Fibroblast of the conjunctiva (primary cell): ENCODE measurements at regions not wholly inside any gene's neighbourhood (a gene's known extent, or its start where the extent isn't known, plus 50 kb on each side); places are given as distances from the start of the nearest gene placed in this dataset.
"Not testable (repeated sequence)": the region's sequence is repeated elsewhere in the genome, so short reads cannot be mapped to it uniquely, and the experiment has no call there.

Source experiments
- DNase-seq: peaks from one replicate; pipeline ENCODE4 v3.0.0-alpha.2; 2010; ENCODE audit warnings: low read depth

- DNase-seq = not testable (repeated sequence)
Observed at GRCh38 chr11:67940440-67940839, 63.5 kb downstream of the UNC93B1 start.

GRCh38 chr11:67938964-67939363 is 64.9 kb downstream of the UNC93B1 start:
- DNase-seq = not testable (repeated sequence)

- DNase-seq = not testable (repeated sequence)
Observed at GRCh38 chr11:67938371-67938770, 65.5 kb downstream of the UNC93B1 start.

DNA sequence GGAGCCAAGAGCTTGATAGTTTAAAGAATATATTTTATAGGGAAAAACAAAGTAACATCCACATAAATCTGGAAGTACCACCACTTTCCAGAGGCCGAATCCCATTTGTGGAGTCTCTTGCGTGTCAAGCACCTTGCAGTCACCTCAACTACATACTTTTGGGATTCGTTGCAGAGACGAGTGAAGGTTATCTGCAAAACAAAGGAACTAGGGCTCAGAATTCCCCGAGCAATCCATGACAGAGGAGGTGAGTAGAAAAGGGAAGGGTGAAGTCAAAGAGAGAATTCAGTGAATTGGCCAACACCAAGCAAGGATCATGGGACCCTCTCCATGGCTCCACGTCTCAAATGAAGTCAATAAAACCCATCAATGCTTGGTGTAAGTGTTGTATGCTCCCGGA is 80.3 kb downstream of the UNC93B1 start:
- DNase-seq = not testable (repeated sequence)

DNA sequence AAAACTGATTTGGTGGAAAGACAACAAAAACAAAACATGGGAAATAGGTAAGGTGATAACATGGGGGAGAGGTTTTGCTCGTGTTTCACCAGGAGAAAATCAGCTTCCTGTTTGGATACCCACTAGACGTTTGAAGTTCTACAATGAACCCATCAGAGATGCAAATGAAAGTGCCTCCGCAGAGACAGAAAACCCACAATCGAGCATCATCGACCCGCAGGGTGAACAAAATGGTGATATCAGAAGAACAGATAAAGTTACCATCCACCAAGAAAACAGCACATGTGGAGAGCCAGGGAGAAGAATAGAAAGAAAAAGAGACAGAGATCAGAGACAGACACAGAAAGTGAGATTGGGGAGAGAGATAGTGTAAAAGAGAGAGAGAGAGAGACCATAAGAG is 83.4 kb downstream of the UNC93B1 start:
- not testable (repeated sequence) for DNase-seq

GRCh38 chr11:67912184-67912583 is 91.7 kb downstream of the UNC93B1 start:
- DNase-seq = not testable (repeated sequence)

- not testable (repeated sequence) for DNase-seq
Observed at GRCh38 chr11:67911211-67911610, 92.7 kb downstream of the UNC93B1 start.

DNA sequence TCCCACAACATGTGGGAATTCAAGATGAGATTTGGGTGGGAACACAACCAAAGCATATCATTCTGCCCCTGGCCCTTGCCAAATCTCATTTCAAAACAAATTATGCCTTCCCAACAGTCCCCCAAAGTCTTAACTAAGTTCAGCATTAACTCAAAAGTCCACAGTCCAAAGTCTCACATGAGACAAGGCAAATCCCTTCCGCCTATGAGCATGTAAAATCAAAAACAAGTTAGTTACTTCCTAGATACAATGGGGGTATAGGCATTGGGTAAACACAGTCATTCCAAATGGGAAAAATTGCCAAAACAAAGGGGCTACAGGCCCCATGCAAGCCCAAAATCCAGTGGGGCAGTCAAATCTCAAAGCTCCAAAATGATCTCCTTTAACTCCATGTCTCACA is 93.1 kb downstream of the UNC93B1 start:
- DNase-seq = not testable (repeated sequence)

DNA sequence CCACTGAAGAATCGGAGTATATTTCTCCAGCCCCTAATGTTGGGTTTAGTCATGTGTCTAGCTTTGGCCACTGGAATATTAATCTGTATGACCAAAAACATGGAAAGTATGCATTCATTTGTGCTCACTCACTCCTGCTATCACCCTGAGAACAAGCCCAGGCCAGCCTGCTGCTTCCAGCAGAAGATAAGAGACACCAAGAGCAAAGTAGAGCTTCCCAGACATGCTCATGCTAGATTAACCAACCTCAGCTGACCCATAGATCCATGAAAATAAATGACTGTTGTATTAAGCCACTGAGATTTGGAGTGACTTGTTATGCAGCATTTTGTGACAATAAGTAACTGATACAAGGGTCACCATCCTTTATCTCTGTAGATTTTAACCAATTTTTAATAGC is 96.9 kb downstream of the UNC93B1 start:
- not testable (repeated sequence) for DNase-seq

DNA sequence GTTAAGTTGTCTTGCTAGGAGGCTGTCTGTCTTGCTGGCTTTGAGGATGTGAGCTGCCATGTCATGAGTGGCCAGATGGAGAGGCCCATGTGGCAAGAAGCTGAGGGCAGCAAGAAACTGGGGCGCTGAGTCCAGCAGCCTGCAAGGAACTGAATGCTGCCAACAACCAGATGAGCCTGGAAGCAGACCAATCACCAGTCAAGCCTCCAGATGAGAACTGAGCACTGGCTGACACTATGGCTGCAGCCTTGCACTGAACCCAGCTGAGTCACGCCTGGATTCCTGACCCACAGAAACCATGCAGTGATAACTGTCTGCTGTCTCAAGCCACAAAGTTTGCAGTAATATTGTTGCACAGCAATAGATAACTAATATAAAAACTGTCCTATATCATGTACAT is 104.4 kb downstream of the UNC93B1 start:
- not testable (repeated sequence) for DNase-seq

DNA sequence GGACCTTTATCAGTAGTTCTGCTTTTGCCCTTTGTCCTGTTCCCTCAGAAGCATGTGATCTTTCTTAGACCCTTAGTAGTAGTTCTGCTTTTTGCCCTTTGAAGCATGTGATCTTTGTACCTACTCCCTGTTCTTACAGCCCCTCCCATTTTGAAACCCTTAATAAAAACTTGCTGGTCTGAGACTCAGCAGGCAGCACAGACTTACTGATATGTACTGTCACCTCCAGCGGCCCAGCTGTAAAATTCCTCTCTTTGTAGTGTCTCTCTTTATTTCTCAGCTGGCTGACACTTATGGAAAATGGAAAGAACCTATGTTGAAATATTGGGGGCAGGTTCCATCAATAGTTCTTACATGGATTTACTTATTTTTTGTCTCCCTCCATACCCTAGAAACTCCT is 110.4 kb downstream of the UNC93B1 start:
- DNase-seq = not testable (repeated sequence)

GRCh38 chr11:67889646-67890045 is 114.3 kb downstream of the UNC93B1 start:
- not testable (repeated sequence) for DNase-seq

GRCh38 chr11:67888056-67888455 is 115.8 kb downstream of the UNC93B1 start:
- not testable (repeated sequence) for DNase-seq

DNA sequence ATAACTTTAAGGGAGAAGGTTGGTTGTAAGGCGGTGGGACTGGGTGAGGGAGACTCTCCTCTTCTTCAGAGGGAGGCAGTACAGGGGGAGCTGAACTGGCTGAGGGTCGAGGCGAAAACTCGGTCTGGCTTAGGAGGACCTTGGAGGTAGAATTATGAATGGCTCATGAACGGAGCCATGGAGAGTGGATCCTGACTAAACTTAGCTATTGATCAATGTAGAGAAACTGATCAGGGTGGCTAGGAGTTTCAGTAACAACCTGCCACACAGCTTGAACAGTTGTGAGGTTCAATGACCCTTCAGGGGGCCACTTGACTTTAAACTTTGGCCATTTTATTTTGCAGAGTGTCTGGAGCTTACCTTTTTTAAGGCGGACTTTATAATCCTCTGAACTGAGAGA is 117.2 kb downstream of the UNC93B1 start:
- not testable (repeated sequence) for DNase-seq

GRCh38 chr11:67886207-67886606 is 117.7 kb downstream of the UNC93B1 start:
- not testable (repeated sequence) for DNase-seq

DNA sequence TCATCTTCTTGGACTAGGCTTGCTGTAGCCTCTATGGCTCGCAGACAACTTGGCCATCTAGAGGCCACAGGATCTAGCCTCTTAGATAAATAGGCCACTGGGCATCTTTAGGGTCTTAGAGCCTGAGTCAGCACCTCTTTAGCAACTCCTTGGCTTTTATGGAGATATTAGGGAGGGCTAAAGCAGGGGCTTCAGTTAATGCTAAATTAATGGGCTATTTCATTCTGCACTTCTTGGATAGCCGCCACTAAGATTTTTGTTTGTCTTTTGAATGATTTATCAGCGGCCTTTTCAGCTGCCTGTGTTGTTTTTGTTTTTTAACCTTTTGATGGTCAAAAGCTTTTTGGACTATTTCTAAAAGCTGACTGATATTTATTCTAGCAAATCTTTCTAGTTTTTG is 118.3 kb downstream of the UNC93B1 start:
- not testable (repeated sequence) for DNase-seq

- DNase-seq = not testable (repeated sequence)
Observed at GRCh38 chr11:67884761-67885558, 118.9 kb downstream of the UNC93B1 start.

DNA sequence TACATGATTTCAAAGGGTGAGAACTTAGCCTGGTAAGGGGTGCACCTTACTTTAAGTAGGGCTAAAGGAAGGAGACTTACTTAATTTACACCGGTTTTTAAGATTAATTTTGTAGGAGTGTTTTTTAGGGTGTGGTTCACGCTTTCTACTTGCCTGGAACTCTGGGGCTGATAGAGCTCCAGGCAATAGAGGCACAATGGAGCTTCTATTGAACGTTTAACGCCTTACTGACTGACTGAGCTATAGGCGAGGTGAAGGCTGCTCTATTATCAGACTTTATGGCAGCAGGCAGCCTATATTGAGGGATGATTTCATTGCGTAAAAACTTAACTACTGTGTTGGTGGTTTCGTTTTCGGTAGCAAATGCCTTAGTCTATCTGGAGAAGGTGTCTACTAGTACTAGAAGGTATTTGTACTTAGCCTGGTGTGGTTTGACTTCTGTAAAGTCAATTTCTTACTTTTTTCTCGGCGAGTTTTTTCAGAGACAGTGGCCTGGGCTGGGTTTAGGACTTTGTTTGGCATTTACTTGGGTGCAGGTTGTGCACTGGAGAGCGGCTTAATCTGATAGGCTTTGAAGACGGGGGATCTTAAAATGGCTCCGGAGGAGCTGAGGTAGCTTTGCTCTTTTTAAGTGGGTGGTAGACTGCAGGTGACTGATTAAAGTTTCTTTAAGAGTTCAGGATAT is 119.7 kb downstream of the UNC93B1 start:
- DNase-seq = not testable (repeated sequence)

- DNase-seq = not testable (repeated sequence)
Observed at GRCh38 chr11:67882304-67882703, 121.6 kb downstream of the UNC93B1 start.

GRCh38 chr11:67881836-67882235 is 122.1 kb downstream of the UNC93B1 start:
- DNase-seq = not testable (repeated sequence)

GRCh38 chr11:67880594-67881196 is 123.2 kb downstream of the UNC93B1 start:
- not testable (repeated sequence) for DNase-seq

GRCh38 chr11:67878666-67879065 is 125.2 kb downstream of the UNC93B1 start:
- DNase-seq = not testable (repeated sequence)

- not testable (repeated sequence) for DNase-seq
Observed at GRCh38 chr11:67877316-67877715, 126.6 kb downstream of the UNC93B1 start.
